ENCODE measurements at regions not wholly inside any gene's neighbourhood (a gene's known extent, or its start where the extent isn't known, plus 50 kb on each side); places are given as distances from the start of the nearest gene placed in this dataset.

GRCh38 chr6:51099201-51099600 lies 280.5 kb downstream of the TFAP2B start:
- TF ChIP-seq CTCF (IDR thresholded peaks at IDR 0.05) (no peak), POLR2AphosphoS5 (IDR thresholded peaks at IDR 0.05; ENCODE audit: insufficient read depth in 1 of 2, low read depth in 1 of 2) (no peak)

Measured in vagina (tissue), 2 donors.